ENCODE measurements at regions not wholly inside any gene's neighbourhood (a gene's known extent, or its start where the extent isn't known, plus 50 kb on each side); places are given as distances from the start of the nearest gene placed in this dataset.

- no peak for TF ChIP-seq CTCF (IDR thresholded peaks at IDR 0.05)
- TF ChIP-seq POLR2A (IDR thresholded peaks at IDR 0.05), result no peak
These were observed 118.2 kb downstream of the CD24 start for GRCh38 chr6:106856227-106856874.

Measured in testis (tissue), 2 donors.